HG02840 (cell line): ENCODE measurements at regions not wholly inside any gene's neighbourhood (a gene's known extent, or its start where the extent isn't known, plus 50 kb on each side); places are given as distances from the start of the nearest gene placed in this dataset.

ENCODE experiments used
- ATAC-seq: cut with Tn5 transposase; IDR thresholded peaks from one replicate; pipeline ENCODE4 v1.9.1; 2021; ENCODE audit warnings: mild to moderate bottlenecking, moderate library complexity, moderate number of reproducible peaks; ENCODE audit not compliant: unreplicated experiment, low FRiP score

DNA sequence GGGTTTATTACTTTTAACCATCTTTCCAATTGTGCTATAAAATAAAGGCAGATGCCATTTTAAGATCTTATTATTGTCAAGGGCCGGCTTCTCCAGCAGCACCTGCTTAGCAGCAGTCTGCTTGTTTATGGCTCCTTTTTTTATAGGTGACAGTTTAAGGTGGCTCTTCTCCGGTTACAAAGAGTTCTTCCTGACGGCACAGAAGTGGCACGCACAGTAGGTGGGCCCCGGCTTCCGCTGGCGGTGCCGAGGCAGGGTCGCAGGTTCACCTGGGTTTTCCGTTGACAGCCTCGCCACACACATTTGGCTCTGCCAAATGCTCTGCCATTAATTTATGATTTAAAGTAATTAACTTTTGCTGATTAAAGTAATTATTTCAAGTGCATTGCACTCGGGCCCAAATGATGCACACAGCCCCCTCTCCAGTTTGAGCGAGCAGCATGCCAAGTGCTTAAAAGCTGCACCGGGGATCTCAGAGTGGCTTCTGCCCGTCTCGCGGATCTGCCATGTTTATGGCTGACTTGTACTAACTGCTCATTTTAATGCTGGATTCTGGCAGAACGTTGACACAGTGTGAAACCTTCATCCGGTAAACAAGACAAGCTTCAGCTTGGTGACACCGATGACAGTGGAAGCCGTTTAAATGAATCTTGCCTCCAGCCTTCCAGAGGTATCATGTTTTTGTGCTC is 355.1 kb upstream of the MKI67 start:
- ATAC-seq = no peak

DNA sequence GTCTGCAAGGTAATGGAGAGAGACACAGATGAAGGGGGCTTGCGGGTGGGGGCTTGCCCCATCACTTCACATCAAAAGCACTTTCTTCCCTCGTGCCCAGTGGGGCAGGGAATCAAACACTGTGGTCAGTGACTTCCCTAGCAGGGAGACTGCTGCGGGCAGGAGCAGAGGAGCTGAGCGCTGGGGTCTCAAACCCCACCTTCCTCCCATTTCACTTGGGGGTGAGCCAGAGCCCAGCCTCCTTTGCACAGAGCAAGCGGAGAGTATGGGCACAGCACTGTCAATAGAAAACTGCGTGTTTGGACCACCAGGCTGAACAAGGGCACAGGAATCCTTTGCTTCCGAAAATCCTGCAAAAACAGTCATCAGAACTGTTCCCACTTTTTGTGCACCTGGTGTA is 355.8 kb upstream of the MKI67 start:
- no peak for ATAC-seq

DNA sequence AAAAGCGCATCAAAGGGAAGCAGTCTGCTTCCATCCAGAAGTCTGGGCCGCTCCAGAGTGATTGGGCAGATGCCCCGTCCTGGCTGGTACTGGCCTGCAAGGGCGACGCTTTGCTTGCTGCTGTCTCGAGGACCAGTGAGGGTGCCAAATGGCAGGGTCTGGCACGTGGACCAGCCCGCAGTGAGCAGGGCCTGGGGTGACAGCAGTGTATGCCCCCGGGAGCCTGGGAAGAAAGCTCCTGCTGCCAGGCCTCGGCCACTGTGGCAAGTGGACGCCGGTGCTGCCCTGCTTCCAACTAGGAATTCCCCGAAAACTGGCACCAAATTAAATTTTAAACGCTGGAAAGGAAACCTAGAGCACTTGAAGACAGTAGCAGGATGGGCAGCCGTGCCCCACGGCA is 357.0 kb upstream of the MKI67 start:
- ATAC-seq = no peak

DNA sequence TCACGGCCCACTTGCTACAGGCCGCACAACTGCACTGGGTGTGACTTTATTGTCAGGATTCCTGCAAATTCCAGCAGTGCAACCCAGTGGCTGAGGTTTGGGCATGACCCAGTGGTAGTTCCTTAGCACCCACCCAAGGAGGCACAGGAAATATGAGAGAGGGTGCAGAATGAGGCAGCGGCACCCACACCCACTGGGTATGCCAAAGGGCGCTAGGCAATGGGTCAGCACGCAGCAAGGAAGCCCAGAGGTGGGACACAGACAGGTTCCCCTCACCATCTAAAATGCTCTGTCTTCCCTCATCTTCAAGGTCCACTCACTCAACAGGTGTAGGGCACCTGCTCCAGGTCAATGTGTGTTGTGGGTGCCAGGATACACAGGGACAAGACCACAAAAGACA is 357.8 kb upstream of the MKI67 start:
- no peak for ATAC-seq

DNA sequence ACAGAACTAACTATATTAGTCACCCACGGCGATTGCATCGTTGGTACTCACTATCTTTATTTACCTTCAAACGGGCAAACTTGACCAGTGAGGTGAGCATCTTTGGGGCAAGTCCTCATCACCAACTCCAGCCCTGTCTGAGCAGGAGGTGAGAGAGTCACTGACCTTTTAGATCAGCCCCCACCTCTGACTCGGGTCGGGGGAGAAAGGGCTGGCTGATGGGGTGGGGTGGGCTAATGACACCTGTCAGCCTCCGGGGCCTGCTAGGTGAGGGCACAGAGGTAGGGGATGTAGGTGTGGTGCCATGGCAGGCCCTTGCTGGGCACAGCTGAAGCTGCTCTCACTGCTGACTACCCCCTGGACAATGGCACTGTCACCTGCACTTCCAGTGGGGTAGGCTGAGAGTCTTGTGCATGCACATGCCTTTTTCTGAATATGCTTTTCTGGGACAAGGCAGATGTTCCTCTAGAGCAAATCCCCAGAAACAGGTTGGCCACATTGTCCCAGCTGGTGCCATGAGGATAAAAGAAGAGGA is 359.5 kb upstream of the MKI67 start:
- ATAC-seq = no peak

DNA sequence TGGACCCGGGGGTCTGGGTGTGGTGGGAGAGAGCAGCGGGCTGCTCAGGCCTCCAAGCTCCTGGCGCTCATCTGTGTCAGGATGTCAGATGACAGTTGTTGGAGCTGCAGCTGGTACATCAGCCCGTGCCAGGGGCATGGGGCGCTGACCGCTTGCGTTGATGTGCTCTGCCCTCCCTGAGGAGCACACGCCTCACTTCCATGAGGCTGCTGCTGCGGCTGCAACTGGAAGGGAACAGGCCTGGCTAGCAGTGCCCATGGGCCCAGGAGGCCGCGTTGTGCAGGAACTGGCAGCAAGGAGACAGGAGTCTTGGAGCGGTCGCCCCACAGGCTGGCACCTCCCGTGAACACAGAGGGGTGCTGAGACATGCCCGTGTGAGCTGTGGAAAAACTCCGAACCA is 361.3 kb upstream of the MKI67 start:
- no peak for ATAC-seq

DNA sequence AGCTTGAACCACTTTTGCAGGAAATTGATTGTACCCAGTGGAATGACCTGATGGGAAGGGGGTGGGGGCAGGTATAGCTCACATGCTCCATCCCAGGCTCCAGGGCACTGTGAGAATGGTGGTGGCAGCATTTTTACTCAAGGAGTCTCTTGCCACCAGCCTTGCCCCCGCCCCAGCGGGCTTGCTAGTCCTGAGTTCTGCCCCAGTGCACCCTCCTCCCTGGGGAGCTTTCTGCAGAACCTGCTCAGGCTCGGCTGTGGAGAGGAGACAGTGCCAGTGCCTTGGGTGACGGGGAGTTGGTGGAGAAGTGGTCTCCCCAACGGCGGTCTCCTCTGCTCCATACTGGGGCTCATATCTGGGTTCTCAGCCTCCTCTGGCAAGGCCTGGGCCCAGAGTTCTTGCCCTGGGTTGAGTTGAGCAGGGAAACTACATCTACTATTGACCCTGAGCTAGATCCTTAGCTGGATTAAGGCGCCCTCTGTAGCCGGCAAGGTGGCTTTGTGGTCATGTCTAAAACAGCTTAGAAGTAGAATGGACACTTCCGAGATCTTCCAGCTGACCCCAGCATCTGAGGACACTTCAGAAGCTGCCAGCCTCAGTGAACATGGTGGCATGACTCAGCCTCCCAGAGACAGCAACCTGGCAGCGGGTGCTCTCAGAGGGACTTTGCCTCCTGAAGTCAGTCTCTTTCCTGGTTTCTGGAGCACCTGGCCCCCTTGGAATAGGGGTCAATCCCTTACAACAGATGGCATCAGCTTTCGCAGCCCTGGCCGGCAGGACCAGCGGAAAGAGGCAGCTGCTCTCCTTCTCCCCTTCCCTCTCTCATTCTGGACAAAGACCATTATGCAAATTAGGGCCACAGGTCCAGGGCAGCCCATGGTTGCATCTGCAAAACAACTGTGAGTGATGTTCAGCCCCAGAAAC is 363.4 kb upstream of the MKI67 start:
- no peak for ATAC-seq

DNA sequence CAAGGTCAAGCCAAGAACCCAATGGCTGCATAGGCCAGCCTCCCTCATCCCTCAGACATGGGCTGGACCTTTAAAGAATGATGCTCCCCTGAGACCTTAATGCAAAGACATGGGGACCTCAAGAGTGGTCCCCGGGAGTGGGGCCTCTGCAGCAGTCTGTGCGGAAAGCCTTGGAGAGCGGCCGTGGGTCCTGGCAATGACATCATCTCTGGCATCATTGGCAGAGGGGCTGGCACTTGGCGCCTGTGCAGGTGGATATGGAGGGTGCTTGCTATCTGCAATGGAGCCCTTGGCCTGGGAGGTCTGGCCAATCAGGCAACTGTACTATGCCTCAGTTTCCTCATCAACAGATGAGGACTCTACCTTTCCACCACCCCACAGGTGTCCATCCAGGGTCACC is 365.5 kb upstream of the MKI67 start:
- ATAC-seq = no peak

DNA sequence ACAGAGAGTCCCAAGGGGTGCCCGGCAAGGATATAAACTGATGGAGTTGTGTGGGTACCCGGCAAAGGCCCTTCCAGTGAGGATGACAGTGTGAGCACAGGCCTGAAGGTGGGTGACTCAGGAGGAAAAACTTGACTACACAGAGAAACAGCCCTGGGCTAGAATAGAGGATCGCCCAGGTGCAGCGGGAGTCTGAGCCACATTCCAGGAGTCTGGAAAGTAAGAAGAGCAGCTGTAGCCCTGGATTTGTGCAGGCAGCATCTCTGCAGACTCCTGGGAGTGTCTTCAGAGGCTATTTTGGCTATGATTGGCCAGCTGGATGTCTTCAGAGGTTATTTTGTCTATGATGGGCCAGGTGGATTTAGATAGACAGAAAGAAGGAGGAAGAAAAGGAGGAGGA is 367.6 kb upstream of the MKI67 start:
- ATAC-seq = no peak

DNA sequence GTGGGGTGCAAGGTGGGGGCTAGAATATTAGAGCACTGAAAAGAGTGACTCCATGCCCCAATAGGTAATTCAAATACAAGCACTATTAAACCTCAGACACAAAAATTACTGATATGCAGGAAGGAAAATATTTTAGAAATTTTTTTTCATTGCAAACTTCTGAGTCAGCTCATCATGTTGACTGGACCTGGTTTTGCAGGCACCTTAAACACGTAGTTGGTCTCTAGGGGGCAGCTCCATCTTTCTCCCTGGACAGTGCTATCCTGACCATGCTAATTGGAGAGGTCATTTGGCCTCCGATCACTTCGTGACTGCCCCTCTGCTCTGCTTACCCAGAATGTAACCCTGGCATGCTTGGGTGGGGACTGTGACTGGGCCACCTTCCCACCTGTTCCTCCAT is 368.4 kb upstream of the MKI67 start:
- ATAC-seq = no peak

DNA sequence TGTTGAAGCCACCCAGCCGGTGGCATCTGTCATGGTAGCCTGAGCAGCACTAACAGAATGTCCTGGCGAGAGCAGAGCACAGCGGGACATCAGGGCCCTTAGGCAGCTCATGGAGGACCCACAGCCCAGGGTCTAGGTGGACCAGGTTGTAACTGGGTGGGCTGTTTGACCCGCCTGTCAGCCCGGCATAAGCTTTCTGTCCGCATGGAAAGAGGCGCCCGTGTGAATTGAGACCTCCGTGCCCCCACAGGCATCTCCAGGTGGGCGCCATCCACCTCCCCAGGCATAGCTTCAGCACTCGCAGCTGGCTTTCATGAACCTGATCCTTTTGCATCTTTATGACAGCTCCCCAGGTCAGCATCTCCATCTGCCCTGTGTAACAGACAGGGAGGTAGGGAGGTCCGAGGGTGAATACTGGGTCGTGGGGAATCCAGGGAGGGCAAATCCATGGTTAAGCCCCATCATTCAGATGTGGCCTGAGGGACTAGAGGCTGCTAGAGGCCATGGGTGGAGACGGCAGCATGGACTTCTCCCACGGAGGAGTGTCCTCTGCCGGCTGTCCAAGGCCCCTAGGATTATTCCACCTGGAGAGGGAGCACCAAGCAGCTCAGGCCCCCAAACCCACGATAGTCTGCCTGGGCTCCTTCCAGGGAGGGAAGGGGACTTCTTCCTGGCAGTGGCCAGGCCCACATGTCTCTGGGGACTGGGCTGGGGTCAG is 371.6 kb upstream of the MKI67 start:
- no peak for ATAC-seq

DNA sequence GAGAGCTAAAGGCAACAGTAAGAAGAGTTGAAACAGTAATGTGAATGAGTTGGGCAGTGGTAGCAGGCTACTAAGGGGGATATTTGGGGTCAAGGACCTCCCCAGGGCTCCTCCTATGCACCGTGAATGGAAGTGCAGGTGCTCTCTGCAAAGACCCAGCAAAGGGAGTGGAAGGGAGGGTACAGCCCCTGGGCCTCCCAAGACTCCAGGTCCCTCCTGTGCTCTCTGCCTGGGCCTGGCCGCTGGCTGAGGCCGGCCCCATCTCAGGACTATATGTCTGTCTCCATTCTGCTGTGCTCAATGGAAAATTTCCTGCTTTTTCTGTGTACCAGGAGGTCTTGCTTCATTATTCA is 372.1 kb upstream of the MKI67 start:
- no peak for ATAC-seq

DNA sequence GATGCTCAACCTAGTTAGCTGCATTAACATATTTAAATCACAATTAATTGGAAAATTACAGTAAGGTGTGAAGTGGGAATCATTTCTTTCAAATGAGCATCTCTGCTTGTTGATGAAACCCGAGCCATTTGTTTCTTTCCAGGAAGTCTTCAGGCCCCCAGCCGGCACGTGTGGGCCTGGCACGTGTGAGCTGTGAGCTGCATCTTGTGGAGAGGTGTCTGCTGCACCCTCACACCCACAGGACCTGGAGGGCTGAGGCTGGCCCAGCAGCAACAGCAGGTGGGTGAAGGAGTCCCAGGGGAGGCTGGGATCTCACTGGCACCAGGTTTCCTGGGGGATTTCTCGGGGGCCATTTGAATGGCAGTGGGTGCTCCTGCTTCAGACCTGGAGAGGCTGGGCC is 372.5 kb upstream of the MKI67 start:
- no peak for ATAC-seq

DNA sequence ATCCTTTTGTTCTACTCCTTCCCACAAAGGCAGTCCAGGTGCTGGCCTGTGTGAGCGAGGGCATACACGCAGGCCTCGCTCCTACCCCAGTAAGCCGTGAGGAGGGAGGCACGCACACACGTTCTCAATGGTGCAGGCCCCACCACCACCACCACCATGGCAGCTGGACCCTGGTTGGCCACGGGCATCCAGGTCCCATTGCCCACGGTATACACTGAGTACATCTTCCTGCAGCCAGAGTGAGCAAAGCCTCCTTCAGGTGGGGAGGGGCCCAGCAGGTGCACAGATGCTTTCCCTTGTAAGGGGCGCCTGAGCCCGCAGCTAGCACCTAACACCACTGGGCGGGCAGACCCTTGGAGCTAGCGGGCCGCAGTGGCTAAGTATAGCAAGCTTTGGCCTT is 373.3 kb upstream of the MKI67 start:
- ATAC-seq = no peak

DNA sequence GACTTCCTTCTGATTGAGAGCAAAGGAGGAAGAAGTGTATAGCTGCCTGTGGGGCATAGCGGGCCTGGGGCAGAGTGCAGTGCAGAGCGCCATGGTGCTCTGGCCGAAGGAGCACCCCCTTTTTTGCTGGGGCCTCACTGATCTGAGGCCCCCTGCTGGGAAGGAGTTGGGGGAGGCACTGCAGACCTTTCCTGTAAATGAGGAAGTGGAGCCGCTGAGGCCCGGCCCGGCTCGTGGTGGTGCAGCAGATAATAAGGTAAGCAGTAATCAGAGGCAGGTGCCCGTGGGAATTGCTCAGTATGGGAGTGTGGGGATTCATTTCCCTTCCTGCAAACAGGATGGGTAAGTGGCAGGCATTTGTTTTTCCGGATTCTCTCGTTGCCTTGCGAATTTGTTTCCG is 373.7 kb upstream of the MKI67 start:
- ATAC-seq = no peak

DNA sequence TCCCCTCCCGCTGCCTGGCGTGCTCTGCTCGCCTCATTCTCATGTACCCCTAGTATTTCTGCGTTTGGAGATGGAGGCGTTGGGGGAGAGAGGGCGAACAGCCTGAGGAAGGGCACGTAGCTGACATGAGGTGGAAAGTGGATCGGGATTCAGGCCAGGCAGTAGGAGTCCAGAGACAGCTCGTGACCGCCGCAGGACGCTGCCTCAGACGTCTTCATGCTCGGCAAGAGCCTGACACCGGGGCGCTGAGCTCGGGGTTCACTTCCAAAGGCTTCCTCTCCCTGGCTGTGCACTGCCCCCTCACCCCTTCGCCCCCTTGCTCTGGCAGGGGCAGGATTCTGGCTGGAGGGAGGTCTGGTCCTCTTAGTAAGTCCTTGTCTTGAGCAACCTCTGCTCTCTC is 374.4 kb upstream of the MKI67 start:
- no peak for ATAC-seq

DNA sequence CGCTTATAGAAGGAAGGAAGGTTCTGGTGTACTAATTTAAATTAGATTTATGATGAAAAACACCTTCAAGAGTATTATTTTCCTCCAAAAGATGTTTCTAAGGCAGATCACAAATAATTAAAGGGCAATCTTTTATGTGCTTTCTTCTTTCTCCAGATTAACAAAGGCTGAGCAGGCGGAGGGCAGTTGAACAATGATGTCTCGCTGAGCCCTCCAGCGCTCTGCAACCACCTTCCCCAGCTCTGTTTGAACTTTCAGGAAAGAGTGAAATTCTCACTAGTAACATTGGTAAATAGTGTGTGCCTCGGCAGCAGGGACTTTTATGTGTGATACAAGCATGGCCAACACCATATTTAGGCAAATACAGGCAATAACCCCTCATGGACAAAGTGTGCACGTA is 379.1 kb upstream of the MKI67 start:
- no peak for ATAC-seq

DNA sequence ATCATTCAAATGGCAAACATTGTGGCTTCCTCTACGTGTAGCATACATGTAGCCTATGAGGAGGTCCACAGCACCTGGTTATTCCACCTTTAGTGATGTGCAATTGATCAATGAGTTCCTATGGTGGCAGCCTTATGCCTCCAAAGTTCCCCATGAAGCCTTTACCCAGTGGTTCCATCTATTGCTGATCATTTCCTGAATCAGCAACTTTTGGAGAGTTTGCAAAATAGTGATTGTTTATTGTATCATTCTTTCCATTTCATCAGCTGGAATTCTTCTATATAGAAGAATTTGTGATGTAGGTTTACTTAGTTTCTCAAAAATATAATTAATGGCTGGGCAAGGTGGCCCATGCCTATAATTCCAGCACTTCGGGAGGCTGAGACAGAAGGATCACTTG is 380.2 kb upstream of the MKI67 start:
- ATAC-seq = no peak

DNA sequence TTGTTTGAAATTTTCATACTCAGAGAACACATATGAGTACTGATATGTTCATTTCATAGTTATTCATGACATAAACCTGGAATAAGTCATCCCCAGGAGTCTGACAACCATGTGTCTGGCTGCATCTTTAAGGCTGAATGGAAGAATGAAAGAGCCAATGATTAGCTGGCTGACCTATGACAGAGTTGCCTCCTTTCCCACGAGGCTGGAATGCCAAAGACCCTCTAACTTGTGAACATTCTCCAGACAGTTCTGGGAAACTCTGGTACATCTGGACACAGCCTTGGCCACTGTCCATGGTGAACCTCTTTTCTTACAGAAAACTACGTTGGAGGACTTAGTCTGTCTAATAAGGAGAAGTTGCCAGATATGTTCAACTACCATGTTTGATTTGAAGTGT is 380.8 kb upstream of the MKI67 start:
- ATAC-seq = no peak

DNA sequence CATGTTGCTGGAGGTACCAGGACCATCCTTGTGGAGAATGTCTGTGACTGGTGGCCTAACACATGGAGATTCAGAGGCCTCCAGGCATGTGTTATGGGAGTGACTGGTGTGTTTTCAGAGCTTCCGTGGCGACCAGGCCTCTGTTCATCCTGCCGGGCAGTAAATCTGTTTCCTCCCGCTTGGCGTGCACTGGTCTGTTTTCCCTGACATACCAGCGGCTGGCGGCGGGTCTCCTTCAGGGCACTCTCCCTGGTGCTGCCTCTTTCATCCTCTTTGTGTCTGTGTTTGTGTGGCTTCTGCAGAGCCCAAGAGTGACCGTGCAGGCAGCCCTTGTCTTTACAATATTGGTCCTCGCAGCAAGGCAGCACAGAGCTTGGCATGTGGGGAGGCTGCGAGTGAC is 385.1 kb upstream of the MKI67 start:
- ATAC-seq = no peak

DNA sequence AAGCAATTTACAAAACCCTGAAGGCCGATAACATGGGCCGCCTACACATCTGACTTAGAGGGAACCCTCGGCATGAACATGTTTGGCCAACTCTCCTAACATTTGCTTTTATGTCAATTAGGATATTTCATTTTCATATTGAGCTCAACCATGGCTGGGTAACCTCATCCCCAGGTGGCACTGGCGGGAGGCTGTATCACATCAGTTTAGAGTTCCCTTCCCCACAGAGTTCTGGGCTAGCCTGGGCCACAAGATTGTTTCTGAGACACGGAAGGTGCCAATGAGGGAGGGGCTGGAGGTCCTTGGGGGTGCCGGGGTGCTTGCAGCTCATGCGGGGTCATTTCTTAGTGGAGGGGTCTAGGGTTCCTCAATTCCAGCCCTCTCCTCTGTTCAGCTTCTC is 386.5 kb upstream of the MKI67 start:
- ATAC-seq = no peak
